Activated CD4-positive, alpha-beta T cell treated with anti-CD3 and anti-CD28 coated beads, Interleukin-2, amount 10 ng/mL, durations not matched to agents 24 days and 14 days (primary cell): ENCODE measurements at regions not wholly inside any gene's neighbourhood (a gene's known extent, or its start where the extent isn't known, plus 50 kb on each side); places are given as distances from the start of the nearest gene placed in this dataset.
"Not testable (repeated sequence)": the region's sequence is repeated elsewhere in the genome, so short reads cannot be mapped to it uniquely, and the experiment has no call there.

Source experiments
- DNase-seq: peaks from one replicate; pipeline ENCODE4 v3.0.0; 2022
- H3K27ac Mint-ChIP-seq: one replicate; pipeline ENCODE4 v1.8.0; 2022; ENCODE audit warnings: mild to moderate bottlenecking, mixed read lengths
- H3K27me3 Mint-ChIP-seq: one replicate; pipeline ENCODE4 v1.8.0; 2022; ENCODE audit warnings: mixed read lengths
- H3K36me3 Mint-ChIP-seq: one replicate; pipeline ENCODE4 v1.8.0; 2022; ENCODE audit warnings: low read depth, mild to moderate bottlenecking, mixed read lengths
- H3K4me1 Mint-ChIP-seq: one replicate; pipeline ENCODE4 v1.8.0; 2021; ENCODE audit warnings: mixed read lengths
- H3K4me3 Mint-ChIP-seq: one replicate; pipeline ENCODE4 v1.8.0; 2022; ENCODE audit warnings: mild to moderate bottlenecking, moderate library complexity, mixed read lengths
- H3K9me3 Mint-ChIP-seq: one replicate; pipeline ENCODE4 v1.8.0; 2021; ENCODE audit warnings: mixed read lengths
- intact Hi-C: fragments of 100-400 bp; cut with micrococcal nuclease; formaldehyde crosslinking; loops from one replicate; pipeline ENCODE4 v1.15.1; 2023

DNA sequence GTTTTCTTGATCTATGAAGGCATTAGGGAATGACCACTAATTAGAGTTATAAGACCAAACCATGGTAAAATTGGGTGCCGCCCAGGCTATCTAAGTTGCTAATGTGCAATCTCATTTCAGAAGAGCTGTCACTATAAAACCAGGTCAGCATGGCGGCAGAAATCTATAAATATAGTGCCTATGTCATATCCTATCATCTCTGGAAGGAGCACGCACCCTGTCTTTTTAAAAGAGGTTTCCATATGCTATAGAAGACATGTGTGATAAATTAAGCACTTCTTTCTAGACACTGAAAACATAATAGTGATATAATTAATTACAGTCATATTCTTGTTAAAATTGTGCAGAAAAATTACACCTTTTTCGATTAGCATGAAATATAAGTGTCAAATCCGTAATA is 152.0 kb upstream of the MDFIC2 start:
- DNase-seq = no peak
- H3K27ac Mint-ChIP-seq = no peak overlapping the region
- intact Hi-C loops = no loop called here
- H3K27me3 Mint-ChIP-seq = no peaks in the 10 kb centered on the region
- H3K36me3 Mint-ChIP-seq = no peaks in the 10 kb centered on the region
- H3K9me3 Mint-ChIP-seq = no peaks in the 10 kb centered on the region
- no peak overlapping the region for H3K4me3 Mint-ChIP-seq
- no peaks in the 10 kb centered on the region for H3K4me1 Mint-ChIP-seq

GRCh38 chr3:70450220-70450619 is 137.8 kb upstream of the MDFIC2 start:
- H3K9me3 Mint-ChIP-seq, H3K4me3 Mint-ChIP-seq, H3K4me1 Mint-ChIP-seq, DNase-seq, H3K27ac Mint-ChIP-seq, H3K36me3 Mint-ChIP-seq, intact Hi-C loops, H3K27me3 Mint-ChIP-seq: not testable (repeated sequence)

- intact Hi-C loops, H3K36me3 Mint-ChIP-seq, H3K4me3 Mint-ChIP-seq, H3K9me3 Mint-ChIP-seq, H3K27ac Mint-ChIP-seq, DNase-seq, H3K27me3 Mint-ChIP-seq, H3K4me1 Mint-ChIP-seq: not testable (repeated sequence)
Measured at GRCh38 chr3:70435422-70435821, 123.0 kb upstream of the MDFIC2 start.

- Mint-ChIP-seq H3K27me3 (no peaks in the 10 kb centered on the region), H3K9me3 (no peaks in the 10 kb centered on the region), H3K4me1 (no peaks in the 10 kb centered on the region), H3K27ac (no peak overlapping the region), H3K36me3 (no peaks in the 10 kb centered on the region), H3K4me3 (no peak overlapping the region)
- intact Hi-C loops = no loop called here
- no peak for DNase-seq
Measured at GRCh38 chr3:70433091-70433490, 120.7 kb upstream of the MDFIC2 start.

GRCh38 chr3:70431911-70432310 is 119.5 kb upstream of the MDFIC2 start:
- intact Hi-C loops = no loop called here
- no peak for DNase-seq
- no peaks in the 10 kb centered on the region for H3K36me3 Mint-ChIP-seq
- H3K9me3 Mint-ChIP-seq = no peaks in the 10 kb centered on the region
- H3K4me1 Mint-ChIP-seq = no peaks in the 10 kb centered on the region
- H3K27me3 Mint-ChIP-seq = no peaks in the 10 kb centered on the region
- H3K27ac Mint-ChIP-seq = no peak overlapping the region
- H3K4me3 Mint-ChIP-seq = no peak overlapping the region

DNA sequence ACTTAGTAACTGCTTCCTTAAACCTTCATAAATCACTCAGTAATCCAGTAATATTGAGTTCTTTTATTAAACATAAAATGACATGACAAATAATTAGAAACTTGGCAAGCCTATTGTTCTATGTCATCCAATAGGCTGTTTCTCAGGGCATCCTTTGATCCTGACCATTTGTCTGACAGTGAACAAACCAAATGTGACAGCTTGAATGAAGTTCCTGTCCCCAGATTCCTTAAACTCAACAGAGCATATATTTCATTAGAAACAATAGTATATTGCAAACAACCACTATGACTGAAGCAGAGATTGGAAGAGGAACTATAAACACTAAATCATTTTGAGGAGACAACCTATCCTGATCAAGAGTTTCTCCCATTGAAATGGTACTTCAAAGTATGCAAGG is 113.6 kb upstream of the MDFIC2 start:
- Mint-ChIP-seq H3K4me3 (no peak overlapping the region), H3K4me1 (no peaks in the 10 kb centered on the region), H3K9me3 (no peaks in the 10 kb centered on the region), H3K27me3 (no peaks in the 10 kb centered on the region), H3K27ac (no peak overlapping the region), H3K36me3 (no peaks in the 10 kb centered on the region)
- no peak for DNase-seq
- intact Hi-C loops = no loop called here

- Mint-ChIP-seq H3K9me3 (no peaks in the 10 kb centered on the region), H3K27ac (no peak overlapping the region), H3K4me1 (no peaks in the 10 kb centered on the region), H3K27me3 (no peaks in the 10 kb centered on the region), H3K4me3 (no peak overlapping the region), H3K36me3 (no peaks in the 10 kb centered on the region)
- intact Hi-C loops = no loop called here
- DNase-seq = no peak
Measured at GRCh38 chr3:70421506-70421905, 109.1 kb upstream of the MDFIC2 start.

GRCh38 chr3:70409018-70409417 is 96.6 kb upstream of the MDFIC2 start:
- no peaks in the 10 kb centered on the region for H3K9me3 Mint-ChIP-seq
- intact Hi-C loops = no loop called here
- no peaks in the 10 kb centered on the region for H3K4me1 Mint-ChIP-seq
- no peak overlapping the region for H3K27ac Mint-ChIP-seq
- DNase-seq = no peak
- H3K4me3 Mint-ChIP-seq = no peak overlapping the region
- no peaks in the 10 kb centered on the region for H3K36me3 Mint-ChIP-seq
- H3K27me3 Mint-ChIP-seq = no peaks in the 10 kb centered on the region

- Mint-ChIP-seq H3K9me3 (no peaks in the 10 kb centered on the region), H3K36me3 (no peaks in the 10 kb centered on the region), H3K4me3 (no peak overlapping the region), H3K27me3 (no peaks in the 10 kb centered on the region), H3K4me1 (no peaks in the 10 kb centered on the region), H3K27ac (no peak overlapping the region)
- no peak for DNase-seq
- intact Hi-C loops = no loop called here
Measured at GRCh38 chr3:70400194-70400593, 87.8 kb upstream of the MDFIC2 start.

- Mint-ChIP-seq H3K4me1 (no peaks in the 10 kb centered on the region), H3K4me3 (no peak overlapping the region), H3K36me3 (no peaks in the 10 kb centered on the region), H3K9me3 (no peaks in the 10 kb centered on the region), H3K27me3 (no peaks in the 10 kb centered on the region), H3K27ac (no peak overlapping the region)
- DNase-seq = no peak
- intact Hi-C loops = no loop called here
Measured at GRCh38 chr3:70393881-70394612, 81.6 kb upstream of the MDFIC2 start.

DNA sequence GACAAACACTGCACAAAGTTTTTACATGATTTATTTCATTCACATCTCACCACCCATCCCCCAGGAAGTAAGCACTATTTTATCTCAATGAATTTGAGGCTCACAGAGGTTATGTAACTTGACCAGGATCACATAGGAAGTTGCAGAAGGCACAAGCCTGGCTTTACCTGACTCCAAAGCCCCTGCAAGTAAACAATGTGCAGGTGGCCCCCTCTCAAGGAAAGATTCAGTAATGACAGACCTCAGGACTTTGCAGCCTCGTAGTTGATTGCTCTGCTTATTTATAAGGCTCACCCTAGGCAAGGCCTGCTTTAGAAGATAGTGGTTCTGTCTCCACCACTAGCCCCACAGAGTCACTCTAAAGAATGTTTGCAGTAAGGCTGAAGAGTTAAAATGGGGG is 79.8 kb upstream of the MDFIC2 start:
- H3K36me3 Mint-ChIP-seq = no peaks in the 10 kb centered on the region
- H3K27me3 Mint-ChIP-seq = no peaks in the 10 kb centered on the region
- no peaks in the 10 kb centered on the region for H3K4me1 Mint-ChIP-seq
- no peak overlapping the region for H3K27ac Mint-ChIP-seq
- no peak for DNase-seq
- intact Hi-C loops = no loop called here
- no peaks in the 10 kb centered on the region for H3K9me3 Mint-ChIP-seq
- no peak overlapping the region for H3K4me3 Mint-ChIP-seq

DNA sequence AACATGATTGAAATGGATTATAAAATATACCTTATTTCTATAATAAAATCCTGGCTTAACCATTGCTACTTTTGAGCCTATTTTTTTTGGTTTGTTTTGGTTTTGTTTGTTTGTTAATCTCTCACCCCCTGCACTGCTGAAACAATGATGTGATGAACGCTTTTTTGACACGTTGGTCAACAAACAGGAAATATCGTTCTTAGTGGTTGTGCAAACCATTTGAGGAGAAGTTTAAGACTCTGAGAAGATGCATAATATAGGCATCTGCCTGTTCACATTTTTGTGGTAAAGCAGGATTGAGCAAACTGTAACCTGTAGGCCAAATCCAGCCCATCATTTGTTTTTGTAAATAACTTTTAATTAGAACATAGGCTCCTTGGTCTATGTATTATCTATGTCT is 75.5 kb upstream of the MDFIC2 start:
- intact Hi-C loops = no loop called here
- no peak for DNase-seq
- no peaks in the 10 kb centered on the region for H3K27me3 Mint-ChIP-seq

DNA sequence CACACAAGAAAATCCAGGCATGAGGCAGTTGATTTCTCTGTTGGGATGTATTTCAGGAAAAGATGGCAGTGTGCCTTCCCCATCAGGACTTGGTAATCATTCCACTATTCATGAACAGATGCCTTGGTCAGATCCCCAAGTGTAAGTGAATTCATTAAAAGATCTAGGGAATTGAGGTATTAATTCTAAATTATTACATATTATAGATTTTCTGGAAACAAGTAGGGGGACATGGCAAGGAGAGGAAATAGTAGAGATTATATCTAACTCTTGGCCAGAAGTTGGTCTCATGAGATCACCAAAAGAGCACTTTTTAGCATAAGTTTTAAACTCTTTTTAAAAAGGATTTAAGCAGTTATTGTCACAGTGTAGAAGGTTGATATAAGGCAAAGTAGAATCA is 74.4 kb upstream of the MDFIC2 start:
- H3K27me3 Mint-ChIP-seq = no peaks in the 10 kb centered on the region
- H3K36me3 Mint-ChIP-seq = no peaks in the 10 kb centered on the region
- intact Hi-C loops = no loop called here
- no peak for DNase-seq
- no peaks in the 10 kb centered on the region for H3K4me1 Mint-ChIP-seq
- H3K9me3 Mint-ChIP-seq = no peaks in the 10 kb centered on the region
- no peak overlapping the region for H3K4me3 Mint-ChIP-seq
- H3K27ac Mint-ChIP-seq = no peak overlapping the region

More for the DNA sequence above, 75.5 kb upstream of the MDFIC2 start:
- no peak overlapping the region for H3K4me3 Mint-ChIP-seq
- H3K9me3 Mint-ChIP-seq = no peaks in the 10 kb centered on the region
- H3K4me1 Mint-ChIP-seq = no peaks in the 10 kb centered on the region
- no peaks in the 10 kb centered on the region for H3K36me3 Mint-ChIP-seq
- no peak overlapping the region for H3K27ac Mint-ChIP-seq

GRCh38 chr3:70386043-70386442 is 73.6 kb upstream of the MDFIC2 start:
- Mint-ChIP-seq H3K27ac (no peak overlapping the region), H3K9me3 (no peaks in the 10 kb centered on the region), H3K4me1 (no peaks in the 10 kb centered on the region), H3K36me3 (no peaks in the 10 kb centered on the region), H3K4me3 (no peak overlapping the region), H3K27me3 (no peaks in the 10 kb centered on the region)
- no peak for DNase-seq
- intact Hi-C loops = no loop called here

DNA sequence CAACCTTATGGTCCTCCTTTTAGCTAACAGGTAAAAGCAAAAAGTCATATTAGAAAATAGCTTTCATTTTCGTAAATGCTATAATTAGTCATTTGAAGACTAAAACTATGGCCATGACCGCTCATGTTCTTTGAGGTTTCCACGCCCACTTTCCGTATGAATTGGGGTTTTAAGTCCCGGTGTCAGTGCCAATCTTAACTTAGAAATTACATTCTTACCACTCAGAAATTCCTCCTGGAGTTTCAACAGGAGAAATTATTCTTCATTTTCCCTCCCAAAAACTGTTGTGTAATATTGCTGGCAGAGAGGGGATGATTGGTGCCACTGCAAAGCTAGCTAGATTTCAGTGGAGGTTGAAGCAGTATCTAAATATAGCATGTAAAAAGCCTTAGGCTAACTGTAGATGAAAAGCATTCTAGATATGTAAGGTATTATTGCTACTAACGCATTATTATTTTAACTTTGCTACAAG is 71.0 kb upstream of the MDFIC2 start:
- DNase-seq = no peak
- Mint-ChIP-seq H3K36me3 (no peaks in the 10 kb centered on the region), H3K27ac (no peak overlapping the region), H3K4me1 (no peaks in the 10 kb centered on the region), H3K9me3 (no peaks in the 10 kb centered on the region), H3K4me3 (no peak overlapping the region), H3K27me3 (no peaks in the 10 kb centered on the region)
- intact Hi-C loops = no loop called here
